ENCODE measurements at regions not wholly inside any gene's neighbourhood (a gene's known extent, or its start where the extent isn't known, plus 50 kb on each side); places are given as distances from the start of the nearest gene placed in this dataset.
"Not testable (repeated sequence)": the region's sequence is repeated elsewhere in the genome, so short reads cannot be mapped to it uniquely, and the experiment has no call there.

GRCh38 chr12:63348556-63348955 is 197.6 kb upstream of the AVPR1A start:
- no peak overlapping the region for H2AFZ ChIP-seq (ENCODE audit: control insufficient read depth, low read length)
- H3K79me2 ChIP-seq (ENCODE audit: control insufficient read depth, insufficient read depth, low read length): no peaks in the 10 kb centered on the region
- no peak for FAIRE-seq

GRCh38 chr12:63337158-63337557 is 186.2 kb upstream of the AVPR1A start:
- H3K27ac ChIP-seq (ENCODE audit: control insufficient read depth, insufficient read depth, low read length); FAIRE-seq; dilution Hi-C loops (cut with MboI; ENCODE audit: extremely low pct_ligation_motif_present, low sequenced_read_pairs); H3K4me1 ChIP-seq (ENCODE audit: control insufficient read depth, extremely low read depth, insufficient read depth, low read length); DNase-seq (ENCODE audit: low read depth, low spot score); H3K9me3 ChIP-seq (ENCODE audit: control insufficient read depth, low read depth, low read length); H3K4me2 ChIP-seq (ENCODE audit: control insufficient read depth, extremely low read depth, insufficient read depth, low read depth, low read length); H3K27me3 ChIP-seq (ENCODE audit: control insufficient read depth, extremely low read depth, insufficient read depth, low read length); H3K36me3 ChIP-seq (ENCODE audit: control insufficient read depth in 2 of 2, extremely low read depth in 1 of 2, insufficient read depth in 2 of 2, low read length in 2 of 2); H3K9me1 ChIP-seq (ENCODE audit: control insufficient read depth, extremely low read depth, insufficient read depth, low read length); H3K79me2 ChIP-seq (ENCODE audit: control insufficient read depth, insufficient read depth, low read length); H2AFZ ChIP-seq (ENCODE audit: control insufficient read depth, low read length); H3K9ac ChIP-seq (ENCODE audit: control insufficient read depth, extremely low read depth, insufficient read depth, low read length); H3K4me3 ChIP-seq (ENCODE audit: control insufficient read depth in 2 of 3, extremely low read depth in 1 of 3, insufficient read depth in 2 of 3, low read depth in 1 of 3, low read length in 3 of 3); H4K20me1 ChIP-seq (ENCODE audit: control insufficient read depth, extremely low read depth, insufficient read depth, low read length): not testable (repeated sequence)

More at GRCh38 chr12:63348556-63348955, 197.6 kb upstream of the AVPR1A start:
- no peaks in the 10 kb centered on the region for H3K36me3 ChIP-seq (ENCODE audit: control insufficient read depth in 2 of 2, extremely low read depth in 1 of 2, insufficient read depth in 2 of 2, low read length in 2 of 2)
- dilution Hi-C loops (cut with MboI; ENCODE audit: extremely low pct_ligation_motif_present, low sequenced_read_pairs): no loop called here
- H3K9ac ChIP-seq (ENCODE audit: control insufficient read depth, extremely low read depth, insufficient read depth, low read length): no peak overlapping the region
- H3K4me2 ChIP-seq (ENCODE audit: control insufficient read depth, extremely low read depth, insufficient read depth, low read depth, low read length): no peak overlapping the region
- no peaks in the 10 kb centered on the region for H3K9me3 ChIP-seq (ENCODE audit: control insufficient read depth, low read depth, low read length)
- H3K27me3 ChIP-seq (ENCODE audit: control insufficient read depth, extremely low read depth, insufficient read depth, low read length): no peaks in the 10 kb centered on the region
- H3K4me3 ChIP-seq (ENCODE audit: control insufficient read depth in 2 of 3, extremely low read depth in 1 of 3, insufficient read depth in 2 of 3, low read depth in 1 of 3, low read length in 3 of 3): no peak overlapping the region
- no peak for DNase-seq (ENCODE audit: low read depth, low spot score)
- H3K4me1 ChIP-seq (ENCODE audit: control insufficient read depth, extremely low read depth, insufficient read depth, low read length): no peaks in the 10 kb centered on the region
- no peaks in the 10 kb centered on the region for H4K20me1 ChIP-seq (ENCODE audit: control insufficient read depth, extremely low read depth, insufficient read depth, low read length)
- no peak overlapping the region for H3K27ac ChIP-seq (ENCODE audit: control insufficient read depth, insufficient read depth, low read length)
- no peak for TF ChIP-seq EZH2 (IDR thresholded peaks at IDR 0.05; ENCODE audit: low read length)
- no peak for TF ChIP-seq CTCF (optimal IDR thresholded peaks at IDR 0.05 in 1 of 3, IDR thresholded peaks at IDR 0.05 in 1 of 3, conservative IDR thresholded peaks at IDR 0.05 in 1 of 3; ENCODE audit: extremely low read depth in 1 of 3, insufficient read depth in 2 of 3, low read length in 3 of 3)
- H3K9me1 ChIP-seq (ENCODE audit: control insufficient read depth, extremely low read depth, insufficient read depth, low read length): no peaks in the 10 kb centered on the region

GRCh38 chr12:63326260-63326659 is 175.3 kb upstream of the AVPR1A start:
- no peak for FAIRE-seq
- Histone ChIP-seq H3K27ac (ENCODE audit: control insufficient read depth, insufficient read depth, low read length) (no peak overlapping the region), H3K9me1 (ENCODE audit: control insufficient read depth, extremely low read depth, insufficient read depth, low read length) (no peaks in the 10 kb centered on the region), H3K4me2 (ENCODE audit: control insufficient read depth, extremely low read depth, insufficient read depth, low read depth, low read length) (no peak overlapping the region), H3K9me3 (ENCODE audit: control insufficient read depth, low read depth, low read length) (no peaks in the 10 kb centered on the region), H3K4me1 (ENCODE audit: control insufficient read depth, extremely low read depth, insufficient read depth, low read length) (no peaks in the 10 kb centered on the region), H3K4me3 (ENCODE audit: control insufficient read depth in 2 of 3, extremely low read depth in 1 of 3, insufficient read depth in 2 of 3, low read depth in 1 of 3, low read length in 3 of 3) (no peak overlapping the region), H3K79me2 (ENCODE audit: control insufficient read depth, insufficient read depth, low read length) (no peaks in the 10 kb centered on the region), H3K9ac (ENCODE audit: control insufficient read depth, extremely low read depth, insufficient read depth, low read length) (no peak overlapping the region), H2AFZ (ENCODE audit: control insufficient read depth, low read length) (no peak overlapping the region), H3K36me3 (ENCODE audit: control insufficient read depth in 2 of 2, extremely low read depth in 1 of 2, insufficient read depth in 2 of 2, low read length in 2 of 2) (no peaks in the 10 kb centered on the region), H4K20me1 (ENCODE audit: control insufficient read depth, extremely low read depth, insufficient read depth, low read length) (no peaks in the 10 kb centered on the region), H3K27me3 (ENCODE audit: control insufficient read depth, extremely low read depth, insufficient read depth, low read length) (no peaks in the 10 kb centered on the region)
- DNase-seq (ENCODE audit: low read depth, low spot score): no peak
- TF ChIP-seq EZH2 (IDR thresholded peaks at IDR 0.05; ENCODE audit: low read length) (no peak), CTCF (optimal IDR thresholded peaks at IDR 0.05 in 1 of 3, IDR thresholded peaks at IDR 0.05 in 1 of 3, conservative IDR thresholded peaks at IDR 0.05 in 1 of 3; ENCODE audit: extremely low read depth in 1 of 3, insufficient read depth in 2 of 3, low read length in 3 of 3) (no peak)
- dilution Hi-C loops (cut with MboI; ENCODE audit: extremely low pct_ligation_motif_present, low sequenced_read_pairs): no loop called here
